Hematopoietic multipotent progenitor cell (in vitro differentiated cells): ENCODE measurements at regions not wholly inside any gene's neighbourhood (a gene's known extent, or its start where the extent isn't known, plus 50 kb on each side); places are given as distances from the start of the nearest gene placed in this dataset.

Experiments
- DNase-seq, 3 donors: peaks; one replicate each; pipeline ENCODE4 v3.0.0-alpha.2; 2011 to 2015; ENCODE audit warnings: low read depth in 2 of 3, low spot score in 2 of 3

- no peak for DNase-seq
Observed at GRCh38 chr4:45985038-45985437, 138.8 kb downstream of the GABRG1 start.

GRCh38 chr4:45971108-45971507 lies 152.7 kb downstream of the GABRG1 start:
- no peak for DNase-seq

- no peak for DNase-seq
Observed at GRCh38 chr4:45957353-45957752, 166.5 kb downstream of the GABRG1 start.

GRCh38 chr4:45954276-45954675 lies 169.6 kb downstream of the GABRG1 start:
- no peak for DNase-seq

GRCh38 chr4:45951153-45951552 lies 172.7 kb downstream of the GABRG1 start:
- DNase-seq: no peak

GRCh38 chr4:45946699-45947098 lies 177.2 kb downstream of the GABRG1 start:
- no peak for DNase-seq

- DNase-seq: peak in 2 of 3 donors; percentile 5 to 39
Observed at GRCh38 chr4:45944000-45944399, 179.9 kb downstream of the GABRG1 start.

- DNase-seq: no peak
Observed at GRCh38 chr4:45939056-45939455, 184.8 kb downstream of the GABRG1 start.

- no peak for DNase-seq
Observed at GRCh38 chr4:45931154-45931553, 192.7 kb downstream of the GABRG1 start.

- no peak for DNase-seq
Observed at GRCh38 chr4:45927641-45928040, 196.2 kb downstream of the GABRG1 start.

- DNase-seq: no peak
Observed at GRCh38 chr4:45925809-45926208, 198.0 kb downstream of the GABRG1 start.

- no peak for DNase-seq
Observed at GRCh38 chr4:45920861-45921260, 203.0 kb downstream of the GABRG1 start.

GRCh38 chr4:45910511-45910910 lies 213.3 kb downstream of the GABRG1 start:
- DNase-seq: peak in 1 of 3 donors; percentile 11

GRCh38 chr4:45897946-45898585 lies 225.8 kb downstream of the GABRG1 start:
- DNase-seq: peak in 2 of 3 donors; percentile 8 to 76

GRCh38 chr4:45883421-45883820 lies 240.4 kb downstream of the GABRG1 start:
- DNase-seq: no peak

GRCh38 chr4:45876235-45876890 lies 247.5 kb downstream of the GABRG1 start:
- DNase-seq: no peak

- DNase-seq: no peak
Observed at GRCh38 chr4:45869184-45869583, 254.7 kb downstream of the GABRG1 start.

- peak in 2 of 3 donors; percentile 17 to 68 for DNase-seq
Observed at GRCh38 chr4:45865781-45866180, 258.1 kb downstream of the GABRG1 start.

- DNase-seq: no peak
Observed at GRCh38 chr4:45855857-45856256, 268.0 kb downstream of the GABRG1 start.

GRCh38 chr4:45846016-45846415 lies 277.8 kb downstream of the GABRG1 start:
- peak in 2 of 3 donors; percentile 36 to 82 for DNase-seq

- no peak for DNase-seq
Observed at GRCh38 chr4:45841791-45842190, 282.1 kb downstream of the GABRG1 start.

GRCh38 chr4:45831692-45832091 lies 292.2 kb downstream of the GABRG1 start:
- no peak for DNase-seq
